HL-60 (cell line): ENCODE measurements at regions not wholly inside any gene's neighbourhood (a gene's known extent, or its start where the extent isn't known, plus 50 kb on each side); places are given as distances from the start of the nearest gene placed in this dataset.

Experiments used
- POLR2AphosphoS5 ChIP-seq: IDR thresholded peaks from 2 replicates; pipeline ENCODE4 v1.6.1; 2012; ENCODE audit warnings: low read depth
- SPI1 ChIP-seq: IDR thresholded peaks from 2 replicates; pipeline ENCODE4 v1.6.1; 2012; ENCODE audit warnings: low read depth, mild to moderate bottlenecking, borderline replicate concordance
- TF ChIP-seq, protein P1 (sequence below): IDR thresholded peaks from one replicate; pipeline ENCODE4 v1.5.1; 2011; ENCODE audit warnings: low read length, control low read depth, inconsistent platforms; ENCODE audit not compliant: insufficient read depth

DNA sequence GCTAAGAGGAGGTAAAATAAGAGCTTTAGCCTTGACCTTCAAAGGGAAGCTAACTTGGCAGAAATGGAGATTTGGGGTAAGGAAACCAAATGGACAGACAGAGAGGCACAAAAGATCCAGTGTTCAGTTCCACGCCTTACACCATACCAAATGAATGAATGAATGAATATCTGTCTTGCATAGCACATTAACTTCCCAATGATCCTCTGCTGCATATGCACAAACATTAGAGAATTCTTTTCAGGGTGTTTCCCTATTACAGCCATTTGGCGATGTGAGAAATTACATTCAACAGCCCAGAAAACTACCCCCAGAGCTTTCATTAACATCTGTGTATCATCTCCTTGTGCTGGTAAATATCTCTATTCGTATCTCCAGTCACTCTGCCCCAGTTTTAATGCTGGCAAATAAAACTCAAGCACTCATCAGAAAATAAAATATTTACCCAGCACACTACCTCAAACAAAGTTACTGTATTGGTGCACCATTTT is 1056.2 kb downstream of the SORCS3 start:
- TF ChIP-seq, protein P1, sequence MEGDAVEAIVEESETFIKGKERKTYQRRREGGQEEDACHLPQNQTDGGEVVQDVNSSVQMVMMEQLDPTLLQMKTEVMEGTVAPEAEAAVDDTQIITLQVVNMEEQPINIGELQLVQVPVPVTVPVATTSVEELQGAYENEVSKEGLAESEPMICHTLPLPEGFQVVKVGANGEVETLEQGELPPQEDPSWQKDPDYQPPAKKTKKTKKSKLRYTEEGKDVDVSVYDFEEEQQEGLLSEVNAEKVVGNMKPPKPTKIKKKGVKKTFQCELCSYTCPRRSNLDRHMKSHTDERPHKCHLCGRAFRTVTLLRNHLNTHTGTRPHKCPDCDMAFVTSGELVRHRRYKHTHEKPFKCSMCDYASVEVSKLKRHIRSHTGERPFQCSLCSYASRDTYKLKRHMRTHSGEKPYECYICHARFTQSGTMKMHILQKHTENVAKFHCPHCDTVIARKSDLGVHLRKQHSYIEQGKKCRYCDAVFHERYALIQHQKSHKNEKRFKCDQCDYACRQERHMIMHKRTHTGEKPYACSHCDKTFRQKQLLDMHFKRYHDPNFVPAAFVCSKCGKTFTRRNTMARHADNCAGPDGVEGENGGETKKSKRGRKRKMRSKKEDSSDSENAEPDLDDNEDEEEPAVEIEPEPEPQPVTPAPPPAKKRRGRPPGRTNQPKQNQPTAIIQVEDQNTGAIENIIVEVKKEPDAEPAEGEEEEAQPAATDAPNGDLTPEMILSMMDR = no peak
- TF ChIP-seq POLR2AphosphoS5 = no peak
- no peak for TF ChIP-seq SPI1
